ENCODE measurements at regions not wholly inside any gene's neighbourhood (a gene's known extent, or its start where the extent isn't known, plus 50 kb on each side); places are given as distances from the start of the nearest gene placed in this dataset.

- TF ChIP-seq EZH2 (IDR thresholded peaks at IDR 0.05; ENCODE audit: insufficient read depth, poor library complexity, severe bottlenecking) (no peak), EZH2phosphoT487 (IDR thresholded peaks at IDR 0.05; ENCODE audit: insufficient read depth, low read depth) (no peak)
Measured at GRCh38 chr2:175282300-175282699, 100.8 kb upstream of the ATP5MC3 start.

All from GM23248 (cell line).